ENCODE measurements at regions not wholly inside any gene's neighbourhood (a gene's known extent, or its start where the extent isn't known, plus 50 kb on each side); places are given as distances from the start of the nearest gene placed in this dataset.

- in situ Hi-C loops (cut with HindIII; ENCODE audit: low sequenced_read_pairs): no loop called here
- DNase-seq (ENCODE audit: low spot score): no peak
Measured at GRCh38 chr14:44339231-44339630, 167.9 kb downstream of the FSCB start.

- in situ Hi-C loops (cut with HindIII; ENCODE audit: low sequenced_read_pairs): no loop called here
- no peak for DNase-seq (ENCODE audit: low spot score)
Measured at GRCh38 chr14:44317441-44317746, 189.7 kb downstream of the FSCB start.

DNA sequence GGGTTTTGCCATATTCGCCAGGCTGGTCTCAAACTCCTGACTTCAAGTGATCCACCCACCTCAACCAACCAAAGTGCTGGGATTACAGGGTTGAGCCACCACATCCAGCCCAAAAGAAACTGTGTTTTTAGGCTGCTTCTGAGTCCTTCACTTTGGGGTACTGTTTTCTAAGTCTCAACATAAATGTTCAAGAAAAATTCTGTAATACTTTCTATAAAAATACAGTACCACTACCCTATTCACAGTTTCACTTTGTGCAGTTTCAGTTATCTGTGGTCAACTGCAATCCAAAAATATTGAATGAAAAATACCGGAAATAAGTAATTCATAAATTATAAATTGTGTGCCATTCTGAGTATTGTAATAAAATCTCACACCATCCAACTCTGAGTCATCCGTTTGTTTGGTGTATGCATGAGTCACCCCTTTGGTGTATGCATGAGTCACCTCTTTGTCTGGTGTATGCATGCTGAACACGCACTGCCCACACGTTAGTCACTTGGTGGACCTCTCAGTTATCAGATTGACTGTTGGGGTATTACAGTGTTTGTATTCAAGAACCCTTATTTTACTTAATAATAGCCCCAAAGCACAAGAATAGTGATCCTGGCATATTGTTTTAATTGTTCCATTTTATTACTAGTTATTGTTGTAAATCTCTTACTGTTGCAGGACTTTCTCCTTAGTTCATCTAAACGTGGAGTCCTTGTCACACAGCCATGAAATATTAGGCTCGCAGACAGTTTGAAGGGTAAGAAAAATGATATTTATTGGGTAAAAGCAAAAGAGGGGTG is 190.2 kb downstream of the FSCB start:
- DNase-seq (ENCODE audit: low spot score): no peak

GRCh38 chr14:44309331-44309730 is 197.8 kb downstream of the FSCB start:
- in situ Hi-C loops (cut with HindIII; ENCODE audit: low sequenced_read_pairs): no loop called here
- DNase-seq (ENCODE audit: low spot score): no peak

More for the DNA sequence above, 190.2 kb downstream of the FSCB start:
- in situ Hi-C loops (cut with HindIII; ENCODE audit: low sequenced_read_pairs): no loop called here

DNA sequence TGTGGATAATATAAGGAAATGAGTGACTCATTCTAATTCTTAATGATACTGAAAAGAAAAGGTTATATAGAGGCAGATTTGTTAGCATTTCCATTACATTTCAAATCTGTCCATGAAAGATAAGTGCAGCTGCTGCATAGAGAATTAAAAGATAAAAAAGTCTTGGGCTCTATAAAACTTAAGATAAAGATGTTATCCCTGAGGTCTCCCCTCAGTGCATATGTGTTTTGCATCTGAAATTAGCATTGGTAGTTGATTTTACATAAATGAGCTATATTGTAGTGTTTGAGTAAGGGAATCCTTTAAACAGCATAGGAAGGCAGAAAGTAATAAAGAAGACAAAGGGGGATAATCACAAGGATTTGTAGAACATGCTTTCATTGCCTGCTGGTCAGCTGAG is 206.2 kb downstream of the FSCB start:
- in situ Hi-C loops (cut with HindIII; ENCODE audit: low sequenced_read_pairs): no loop called here
- no peak for DNase-seq (ENCODE audit: low spot score)

GRCh38 chr14:44297437-44297836 is 209.6 kb downstream of the FSCB start:
- in situ Hi-C loops (cut with HindIII; ENCODE audit: low sequenced_read_pairs): no loop called here
- DNase-seq (ENCODE audit: low spot score): no peak

GRCh38 chr14:44291366-44291915 is 215.6 kb downstream of the FSCB start:
- in situ Hi-C loops (cut with HindIII; ENCODE audit: low sequenced_read_pairs): no loop called here
- DNase-seq (ENCODE audit: low spot score): no peak

DNA sequence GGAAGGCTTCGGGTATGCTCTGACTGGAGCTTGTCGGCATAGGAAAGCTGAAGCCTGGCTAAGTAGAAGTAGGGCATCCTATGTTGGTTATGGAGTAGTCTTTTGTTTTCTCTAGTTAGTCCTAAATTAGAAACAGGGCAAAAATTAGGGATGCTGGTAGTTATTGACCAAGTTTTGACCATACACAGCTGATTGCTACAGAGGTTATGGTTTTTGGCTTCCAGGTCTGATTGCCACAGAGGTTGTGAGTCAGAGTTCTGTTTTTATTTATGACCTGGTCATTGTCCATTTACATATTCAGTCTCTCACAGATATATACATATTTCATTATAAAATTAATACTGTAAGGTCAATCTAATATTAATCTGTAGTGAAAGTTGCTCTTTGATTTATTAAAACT is 219.2 kb downstream of the FSCB start:
- in situ Hi-C loops (cut with HindIII; ENCODE audit: low sequenced_read_pairs): no loop called here
- DNase-seq (ENCODE audit: low spot score): no peak

- no peak for DNase-seq (ENCODE audit: low spot score)
Measured at GRCh38 chr14:44286201-44286600, 220.9 kb downstream of the FSCB start.

GRCh38 chr14:44283836-44284235 is 223.2 kb downstream of the FSCB start:
- in situ Hi-C loops (cut with HindIII; ENCODE audit: low sequenced_read_pairs): no loop called here
- DNase-seq (ENCODE audit: low spot score): no peak

More at GRCh38 chr14:44286201-44286600, 220.9 kb downstream of the FSCB start:
- in situ Hi-C loops (cut with HindIII; ENCODE audit: low sequenced_read_pairs): no loop called here

DNA sequence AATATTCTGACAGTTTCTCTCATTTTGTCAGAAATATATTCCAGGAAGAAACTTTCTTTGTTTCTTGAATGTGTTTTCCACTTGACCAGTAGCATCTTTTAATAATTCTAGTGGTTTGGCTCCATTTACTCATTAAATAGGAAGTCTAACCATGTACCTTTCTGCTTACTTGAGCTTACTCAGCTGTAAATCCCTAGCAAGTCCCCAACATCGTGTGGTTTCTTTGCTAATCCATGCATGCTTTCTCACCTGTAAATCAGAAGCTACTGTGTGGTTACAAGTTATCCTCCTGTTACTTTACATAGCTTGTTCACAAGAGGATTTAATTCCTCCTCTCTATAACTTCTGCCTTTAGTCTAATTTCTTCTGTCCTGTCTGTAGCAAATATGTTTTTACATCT is 227.7 kb downstream of the FSCB start:
- in situ Hi-C loops (cut with HindIII; ENCODE audit: low sequenced_read_pairs): no loop called here
- no peak for DNase-seq (ENCODE audit: low spot score)

DNA sequence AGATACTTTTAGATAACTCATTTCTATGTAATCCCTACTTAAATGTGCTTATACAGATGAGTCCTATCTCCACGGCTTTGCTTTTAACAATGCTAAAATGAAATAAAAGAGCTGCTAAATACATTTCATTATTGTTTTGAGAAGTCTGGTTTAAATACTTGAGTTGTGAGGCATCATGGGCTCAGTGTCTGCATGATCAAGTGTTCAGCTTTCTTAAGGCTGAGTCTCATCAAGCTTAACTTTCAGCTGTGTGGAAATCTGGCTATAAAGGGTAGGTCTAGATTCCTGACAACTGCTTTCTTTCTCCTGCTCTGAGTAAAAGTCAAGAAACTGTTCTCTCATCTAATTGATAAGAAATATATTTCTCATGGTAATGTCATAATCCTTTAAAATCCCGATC is 235.4 kb downstream of the FSCB start:
- in situ Hi-C loops (cut with HindIII; ENCODE audit: low sequenced_read_pairs): no loop called here
- DNase-seq (ENCODE audit: low spot score): no peak

DNA sequence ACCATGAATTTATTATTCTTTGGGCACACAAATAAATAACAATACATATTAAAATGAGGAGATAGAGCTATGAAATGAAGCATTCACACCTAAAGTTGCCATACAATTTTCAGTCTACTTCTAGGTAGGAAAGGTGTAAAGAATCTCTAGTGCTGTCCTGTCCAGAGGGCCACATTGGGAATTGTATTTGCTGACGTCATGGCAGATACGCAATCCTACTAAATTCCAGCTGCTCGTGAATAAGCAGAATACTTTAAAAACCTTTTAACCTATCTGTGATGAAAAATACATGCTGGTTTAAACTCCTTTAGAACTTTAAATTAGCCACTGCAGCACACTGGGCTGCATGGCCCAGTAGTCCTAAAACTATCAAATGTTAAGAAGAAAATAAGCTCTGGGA is 236.1 kb downstream of the FSCB start:
- DNase-seq (ENCODE audit: low spot score): no peak
- in situ Hi-C loops (cut with HindIII; ENCODE audit: low sequenced_read_pairs): no loop called here

GRCh38 chr14:44265246-44265645 is 241.8 kb downstream of the FSCB start:
- in situ Hi-C loops (cut with HindIII; ENCODE audit: low sequenced_read_pairs): no loop called here

GRCh38 chr14:44215660-44216059 is 291.4 kb downstream of the FSCB start:
- in situ Hi-C loops (cut with HindIII; ENCODE audit: low sequenced_read_pairs): no loop called here
- no peak for DNase-seq (ENCODE audit: low spot score)

More at GRCh38 chr14:44265246-44265645, 241.8 kb downstream of the FSCB start:
- DNase-seq (ENCODE audit: low spot score): no peak

DNA sequence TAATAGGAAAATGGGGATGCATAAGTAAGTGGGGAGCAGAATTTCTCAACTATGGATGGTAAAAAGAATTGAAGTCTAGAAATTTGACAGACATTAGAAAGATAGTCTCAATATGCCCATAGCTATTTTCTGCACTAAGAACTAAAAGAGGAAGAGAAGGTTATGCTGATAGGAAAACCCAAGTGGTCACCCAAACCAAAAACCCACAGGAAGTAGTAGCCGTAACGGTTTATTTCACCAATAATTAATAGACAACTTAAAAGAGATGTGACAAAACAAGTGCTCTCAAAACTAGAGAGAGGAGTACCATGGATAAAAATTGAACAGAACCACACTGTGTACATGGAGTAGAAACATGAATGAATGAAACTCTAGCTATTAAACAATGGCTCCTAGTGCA is 295.4 kb downstream of the FSCB start:
- DNase-seq (ENCODE audit: low spot score): no peak
- in situ Hi-C loops (cut with HindIII; ENCODE audit: low sequenced_read_pairs): no loop called here

DNA sequence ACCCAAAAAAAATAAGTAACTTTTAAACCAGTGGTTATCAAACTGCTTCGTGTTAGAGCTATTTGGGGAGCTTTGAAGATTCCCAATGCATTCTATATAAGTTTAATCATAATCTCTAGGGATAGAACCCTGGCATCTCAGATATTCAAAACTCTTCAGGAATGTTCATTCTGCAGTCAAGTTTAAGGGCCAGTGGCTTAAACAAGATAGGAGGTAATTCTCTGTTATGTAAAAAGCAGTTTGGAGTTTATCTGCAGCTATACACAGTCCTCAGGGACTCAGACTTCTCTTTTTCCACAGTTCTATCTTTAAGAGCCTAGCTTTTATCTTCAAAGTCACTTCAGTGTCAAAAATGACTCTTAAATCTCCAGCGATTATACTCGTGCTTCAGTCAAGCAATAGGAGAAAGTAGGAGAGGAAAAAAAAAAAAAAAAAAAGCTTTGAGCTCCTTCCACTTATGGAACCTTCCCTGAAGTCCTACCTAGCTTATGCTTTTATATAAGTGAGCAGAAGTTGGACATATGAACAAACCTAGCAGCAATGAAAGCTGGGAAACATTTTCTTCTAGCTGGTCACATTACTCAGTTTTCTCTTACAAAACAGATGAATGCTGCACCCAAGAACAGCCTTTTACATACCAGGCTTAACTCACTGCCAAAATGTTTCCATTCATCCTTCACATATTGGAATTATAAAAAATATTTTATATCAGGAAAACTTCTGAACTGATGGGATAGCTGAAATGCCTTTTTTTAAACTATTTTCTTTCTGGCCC is 302.8 kb downstream of the FSCB start:
- DNase-seq (ENCODE audit: low spot score): no peak
- in situ Hi-C loops (cut with HindIII; ENCODE audit: low sequenced_read_pairs): no loop called here

GRCh38 chr14:44180975-44181374 is 326.1 kb downstream of the FSCB start:
- DNase-seq (ENCODE audit: low spot score): no peak
- in situ Hi-C loops (cut with HindIII; ENCODE audit: low sequenced_read_pairs): no loop called here

- in situ Hi-C loops (cut with HindIII; ENCODE audit: low sequenced_read_pairs): no loop called here
- no peak for DNase-seq (ENCODE audit: low spot score)
Measured at GRCh38 chr14:44170556-44170955, 336.5 kb downstream of the FSCB start.

DNA sequence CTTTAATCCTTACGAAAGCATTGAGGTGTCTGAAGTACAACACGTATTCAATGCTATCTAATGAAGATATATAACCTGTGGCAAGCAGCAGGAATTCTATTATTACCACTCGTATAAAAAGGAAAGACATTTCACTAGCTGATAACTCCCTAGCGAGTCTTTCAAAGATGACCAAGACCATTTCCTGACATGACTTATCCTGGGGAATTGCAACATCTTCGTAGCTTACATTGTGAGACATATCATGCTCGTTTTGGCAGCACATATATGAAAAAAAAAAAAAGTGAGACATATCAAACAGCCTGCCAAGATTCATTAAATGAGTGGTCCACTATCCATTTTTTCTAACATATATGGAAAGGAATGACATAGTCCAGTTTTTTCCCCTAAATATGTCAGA is 337.0 kb downstream of the FSCB start:
- no peak for DNase-seq (ENCODE audit: low spot score)
- in situ Hi-C loops (cut with HindIII; ENCODE audit: low sequenced_read_pairs): no loop called here

DNA sequence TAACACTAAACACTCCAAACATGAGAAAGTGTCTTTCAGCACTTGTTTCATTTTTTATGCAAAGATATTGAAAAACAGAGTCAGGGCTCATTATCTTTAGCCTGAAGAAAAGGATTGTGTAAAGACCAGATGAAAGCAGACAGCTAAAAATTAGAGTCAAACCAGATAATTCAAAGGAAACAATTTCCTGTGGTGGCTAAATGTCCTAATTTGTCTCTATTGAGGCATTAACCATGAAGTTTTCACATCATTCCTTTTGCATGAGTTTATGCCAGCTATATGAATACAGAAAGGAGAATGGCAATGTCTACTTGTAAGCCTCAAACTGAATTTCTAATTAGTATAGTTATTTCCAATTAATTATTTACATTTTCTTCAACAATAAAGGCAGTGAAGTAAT is 338.5 kb downstream of the FSCB start:
- in situ Hi-C loops (cut with HindIII; ENCODE audit: low sequenced_read_pairs): no loop called here
- DNase-seq (ENCODE audit: low spot score): no peak

Measured in G401 (cell line).